GM10266 (cell line): ENCODE measurements at regions not wholly inside any gene's neighbourhood (a gene's known extent, or its start where the extent isn't known, plus 50 kb on each side); places are given as distances from the start of the nearest gene placed in this dataset.

Experiments used
- DNase-seq: peaks from one replicate; pipeline ENCODE4 v3.0.0; 2012; ENCODE audit errors: extremely low spot score
- TF ChIP-seq, protein P1 (sequence below): IDR thresholded peaks from 2 replicates; pipeline ENCODE4 v1.5.1; 2012; ENCODE audit warnings: mild to moderate bottlenecking, low read depth; ENCODE audit not compliant: control insufficient read depth, insufficient read depth; ENCODE audit errors: missing control alignments

DNA sequence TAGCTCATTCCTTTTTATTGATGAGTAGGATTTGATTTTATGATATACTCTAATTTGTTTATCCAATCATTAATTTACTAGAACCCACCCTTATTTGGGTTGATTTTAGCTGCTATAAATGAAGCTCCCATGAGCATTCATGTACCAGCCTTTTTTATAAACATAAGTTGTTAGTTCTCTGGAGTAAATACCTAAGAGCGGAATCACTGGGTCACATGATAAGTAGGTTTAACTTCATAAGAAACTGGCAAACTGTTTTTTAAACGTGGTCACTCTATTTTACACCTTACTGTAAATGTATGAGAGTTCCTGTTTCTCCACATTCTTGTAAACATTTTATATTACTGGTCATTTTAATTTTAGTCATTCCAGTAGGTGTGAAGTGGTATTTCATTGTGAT lies 364.6 kb downstream of the NPR3 start:
- DNase-seq = no peak
- TF ChIP-seq, protein P1, sequence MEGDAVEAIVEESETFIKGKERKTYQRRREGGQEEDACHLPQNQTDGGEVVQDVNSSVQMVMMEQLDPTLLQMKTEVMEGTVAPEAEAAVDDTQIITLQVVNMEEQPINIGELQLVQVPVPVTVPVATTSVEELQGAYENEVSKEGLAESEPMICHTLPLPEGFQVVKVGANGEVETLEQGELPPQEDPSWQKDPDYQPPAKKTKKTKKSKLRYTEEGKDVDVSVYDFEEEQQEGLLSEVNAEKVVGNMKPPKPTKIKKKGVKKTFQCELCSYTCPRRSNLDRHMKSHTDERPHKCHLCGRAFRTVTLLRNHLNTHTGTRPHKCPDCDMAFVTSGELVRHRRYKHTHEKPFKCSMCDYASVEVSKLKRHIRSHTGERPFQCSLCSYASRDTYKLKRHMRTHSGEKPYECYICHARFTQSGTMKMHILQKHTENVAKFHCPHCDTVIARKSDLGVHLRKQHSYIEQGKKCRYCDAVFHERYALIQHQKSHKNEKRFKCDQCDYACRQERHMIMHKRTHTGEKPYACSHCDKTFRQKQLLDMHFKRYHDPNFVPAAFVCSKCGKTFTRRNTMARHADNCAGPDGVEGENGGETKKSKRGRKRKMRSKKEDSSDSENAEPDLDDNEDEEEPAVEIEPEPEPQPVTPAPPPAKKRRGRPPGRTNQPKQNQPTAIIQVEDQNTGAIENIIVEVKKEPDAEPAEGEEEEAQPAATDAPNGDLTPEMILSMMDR = no peak

GRCh38 chr5:33079548-33079947 lies 361.2 kb upstream of the TARS1 start:
- TF ChIP-seq, protein P1 = no peak
- DNase-seq = no peak

- no peak for DNase-seq
- TF ChIP-seq, protein P1 = no peak
These were observed 360.5 kb upstream of the TARS1 start for GRCh38 chr5:33080287-33080686.

DNA sequence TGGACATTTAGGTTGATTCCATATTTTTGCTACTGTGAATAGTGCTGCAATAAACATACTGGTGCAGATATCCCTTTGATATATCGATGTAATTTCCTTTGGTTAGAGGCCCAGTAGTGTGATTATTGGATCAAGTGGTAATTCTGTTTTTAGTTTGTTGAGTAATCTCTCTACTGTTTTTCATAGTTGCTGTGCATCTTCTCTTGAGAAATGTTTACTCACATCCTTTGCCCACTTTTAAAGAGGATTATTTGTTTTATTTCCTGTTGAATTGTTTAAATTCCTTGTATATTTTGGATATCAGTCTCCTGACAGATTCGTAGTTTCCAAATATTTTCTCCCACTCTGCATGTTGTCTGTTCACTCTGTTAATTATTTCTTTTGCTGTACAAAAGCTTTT lies 352.6 kb upstream of the TARS1 start:
- no peak for DNase-seq
- TF ChIP-seq, protein P1 = no peak

DNA sequence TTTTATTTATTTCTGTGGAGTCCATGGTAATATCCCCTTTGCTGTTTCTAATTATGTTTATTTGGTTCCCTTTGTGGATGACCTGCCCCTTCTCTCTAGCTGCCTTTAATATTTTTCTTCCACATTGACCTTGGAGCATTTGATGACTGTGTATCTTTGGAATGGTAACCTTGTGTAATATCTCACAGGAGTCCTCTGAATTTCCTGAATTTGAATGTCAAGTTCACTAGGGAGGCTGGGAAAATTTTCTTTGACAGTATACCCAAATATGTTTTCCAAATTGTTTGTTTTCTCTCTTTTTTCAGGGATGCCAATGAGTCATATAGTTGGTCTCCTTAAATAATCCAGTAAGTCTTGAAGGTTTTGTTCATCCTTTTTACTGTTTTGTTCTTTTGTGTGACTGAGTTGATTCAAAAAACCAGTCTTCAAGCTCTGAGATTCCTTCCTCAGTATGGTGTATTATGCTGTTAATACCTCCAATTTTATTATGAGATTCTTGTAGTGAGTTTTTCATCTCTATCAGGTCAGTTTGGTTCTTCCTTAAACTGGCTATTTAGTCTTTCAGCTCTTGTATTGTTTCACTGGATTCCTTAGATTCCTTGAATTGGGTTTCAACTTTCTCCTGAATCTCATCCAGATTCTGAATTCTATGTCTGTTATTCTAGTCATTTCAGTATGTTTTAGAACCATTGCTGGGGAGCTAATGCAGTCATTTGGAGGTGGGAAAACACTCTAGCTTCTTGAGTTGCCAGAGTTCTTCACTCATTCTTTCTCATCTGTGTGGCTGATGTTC lies 349.0 kb upstream of the TARS1 start:
- TF ChIP-seq, protein P1 = no peak
- no peak for DNase-seq

GRCh38 chr5:33092719-33093118 lies 348.0 kb upstream of the TARS1 start:
- DNase-seq = no peak
- TF ChIP-seq, protein P1 = no peak

GRCh38 chr5:33102551-33102950 lies 338.2 kb upstream of the TARS1 start:
- no peak for DNase-seq
- TF ChIP-seq, protein P1 = no peak
